Omental fat pad (tissue), 3 donors: ENCODE measurements at regions not wholly inside any gene's neighbourhood (a gene's known extent, or its start where the extent isn't known, plus 50 kb on each side); places are given as distances from the start of the nearest gene placed in this dataset.

ENCODE experiments used
- ATAC-seq: fragments of 150-250 bp; one replicate; pipeline ENCODE4 v1.9.1; 2016; ENCODE audit warnings: mild to moderate bottlenecking, moderate library complexity; ENCODE audit not compliant: low FRiP score
- DNase-seq: peaks from one replicate; pipeline ENCODE4 v3.0.0-alpha.2; 2019; ENCODE audit warnings: low spot score
- TF ChIP-seq, protein P1 (sequence below), 3 donors: fragments of 450-650 bp; IDR thresholded peaks; one replicate each; pipeline ENCODE4 v1.5.1; 2016 to 2017; ENCODE audit warnings: antibody characterized with exemption in 3 of 3, mild to moderate bottlenecking in 3 of 3, moderate library complexity in 2 of 3

DNA sequence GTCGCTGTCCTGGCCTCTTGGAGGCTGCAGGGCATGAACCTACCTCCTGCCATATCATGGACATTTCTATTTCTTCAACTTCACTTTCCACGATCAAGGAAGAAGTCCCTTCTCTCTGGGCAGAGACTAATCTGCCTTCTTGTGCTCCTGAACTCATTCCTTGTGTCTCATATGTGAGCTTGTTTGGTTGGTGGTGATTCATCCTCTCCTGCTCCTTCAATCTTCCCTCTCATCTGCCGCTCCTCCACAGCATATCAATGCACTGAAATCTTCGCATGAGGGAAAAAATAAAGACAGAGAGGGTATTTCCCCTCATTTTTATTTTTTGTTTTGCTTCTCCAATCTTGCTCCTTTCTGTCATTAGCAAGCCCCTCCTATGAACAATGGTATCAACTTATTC lies 571.7 kb upstream of the GOT2 start:
- ATAC-seq: no peak
- DNase-seq: no peak
- TF ChIP-seq, protein P1, sequence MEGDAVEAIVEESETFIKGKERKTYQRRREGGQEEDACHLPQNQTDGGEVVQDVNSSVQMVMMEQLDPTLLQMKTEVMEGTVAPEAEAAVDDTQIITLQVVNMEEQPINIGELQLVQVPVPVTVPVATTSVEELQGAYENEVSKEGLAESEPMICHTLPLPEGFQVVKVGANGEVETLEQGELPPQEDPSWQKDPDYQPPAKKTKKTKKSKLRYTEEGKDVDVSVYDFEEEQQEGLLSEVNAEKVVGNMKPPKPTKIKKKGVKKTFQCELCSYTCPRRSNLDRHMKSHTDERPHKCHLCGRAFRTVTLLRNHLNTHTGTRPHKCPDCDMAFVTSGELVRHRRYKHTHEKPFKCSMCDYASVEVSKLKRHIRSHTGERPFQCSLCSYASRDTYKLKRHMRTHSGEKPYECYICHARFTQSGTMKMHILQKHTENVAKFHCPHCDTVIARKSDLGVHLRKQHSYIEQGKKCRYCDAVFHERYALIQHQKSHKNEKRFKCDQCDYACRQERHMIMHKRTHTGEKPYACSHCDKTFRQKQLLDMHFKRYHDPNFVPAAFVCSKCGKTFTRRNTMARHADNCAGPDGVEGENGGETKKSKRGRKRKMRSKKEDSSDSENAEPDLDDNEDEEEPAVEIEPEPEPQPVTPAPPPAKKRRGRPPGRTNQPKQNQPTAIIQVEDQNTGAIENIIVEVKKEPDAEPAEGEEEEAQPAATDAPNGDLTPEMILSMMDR (IDR thresholded peaks at IDR 0.05): no peak

DNA sequence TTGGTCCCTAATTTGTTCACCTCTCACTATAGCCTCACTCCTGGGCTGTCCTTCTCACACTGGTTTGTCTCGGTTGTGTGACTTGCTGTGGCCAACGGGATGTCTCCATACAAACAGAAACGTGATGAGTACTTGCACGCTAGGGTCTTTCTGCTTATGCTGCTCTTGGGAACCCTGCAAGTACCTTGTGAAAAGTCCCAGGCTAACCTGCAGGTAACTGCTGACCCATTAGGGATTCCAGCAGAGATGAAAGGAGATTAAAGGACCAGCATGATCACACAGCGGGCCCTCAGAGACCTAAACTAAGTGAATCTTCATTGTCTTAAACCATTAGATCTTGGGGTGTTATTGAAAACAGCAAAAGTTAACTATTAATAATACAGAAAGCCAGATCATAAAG lies 562.8 kb upstream of the GOT2 start:
- DNase-seq (no peak), ATAC-seq (no peak)
- TF ChIP-seq, protein P1 (IDR thresholded peaks at IDR 0.05): no peak

DNA sequence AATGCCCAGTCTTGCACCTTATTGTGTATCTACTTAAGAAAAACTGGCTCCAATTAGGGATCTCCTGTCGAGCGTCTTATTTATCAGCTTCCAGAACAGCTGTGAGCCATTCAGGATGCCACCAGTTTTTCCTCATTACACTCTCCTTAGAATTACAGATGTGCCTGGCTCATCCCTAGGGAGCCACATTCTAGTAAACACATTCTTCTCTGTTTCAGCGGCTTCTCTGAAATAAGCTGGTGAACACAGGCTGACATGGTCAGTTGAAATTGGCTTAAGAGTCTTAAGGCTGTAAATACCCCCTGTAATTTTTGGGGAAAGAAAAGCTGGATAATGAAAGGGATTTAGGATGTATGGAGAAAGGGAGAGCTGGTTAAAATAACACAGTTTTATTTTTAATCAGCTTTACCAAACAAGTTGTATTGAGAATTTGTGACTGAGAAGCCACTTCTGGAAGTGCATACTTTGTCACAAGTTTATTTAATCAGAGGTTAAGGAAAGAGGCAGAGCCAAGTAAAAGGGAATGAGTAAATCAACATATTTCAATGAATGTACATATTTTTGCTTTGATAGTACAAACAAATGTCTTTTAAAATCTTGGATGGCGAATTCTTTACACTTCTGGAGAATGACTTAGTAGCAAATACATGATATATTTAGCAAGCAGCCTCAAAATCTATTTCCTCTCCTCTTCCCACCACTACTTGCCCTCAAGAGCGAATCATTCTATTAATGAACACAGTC lies 562.0 kb upstream of the GOT2 start:
- ATAC-seq (no peak), DNase-seq (no peak)
- TF ChIP-seq, protein P1 (IDR thresholded peaks at IDR 0.05): no peak

DNA sequence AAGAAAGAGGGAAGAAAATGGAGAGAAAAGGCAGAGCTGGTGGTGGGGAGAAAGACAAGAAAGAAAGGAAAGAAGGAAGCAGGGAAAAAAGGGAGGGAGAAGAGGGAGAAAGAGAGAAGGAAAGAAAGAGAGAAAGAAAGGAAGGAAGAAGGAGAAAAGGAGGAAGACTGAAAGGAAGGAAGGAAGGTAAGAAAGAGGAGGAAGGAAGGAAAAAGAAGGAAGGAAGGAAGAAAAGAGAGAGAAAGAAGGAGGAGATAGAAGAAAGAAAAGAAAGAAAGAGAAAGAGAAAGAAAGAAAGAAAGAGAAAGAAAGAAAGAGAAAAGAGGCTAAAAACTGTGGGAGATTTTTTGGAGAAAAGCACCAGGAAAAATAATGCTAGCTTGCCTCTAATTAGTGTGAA lies 561.4 kb upstream of the GOT2 start:
- no peak for ATAC-seq
- TF ChIP-seq, protein P1 (IDR thresholded peaks at IDR 0.05): no peak
- no peak for DNase-seq

DNA sequence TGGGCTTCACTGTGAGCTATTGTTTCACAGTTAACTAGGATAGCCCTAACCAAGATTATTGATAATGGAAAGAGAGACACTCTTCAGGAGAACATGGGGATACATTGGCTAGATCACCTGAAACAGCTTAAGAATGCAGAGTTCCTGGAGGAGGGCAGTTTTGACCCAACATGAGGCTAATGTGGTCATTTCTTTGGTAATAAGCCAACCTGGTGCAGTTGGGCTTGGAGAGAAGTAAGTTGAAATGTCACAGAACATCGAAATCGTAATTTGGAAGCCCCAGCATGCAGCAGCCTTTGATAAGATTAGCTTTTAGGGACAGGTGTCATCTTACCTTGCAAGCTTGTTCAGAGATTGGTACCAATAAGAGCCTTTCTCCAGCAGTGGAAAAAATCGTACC lies 556.6 kb upstream of the GOT2 start:
- no peak for ATAC-seq
- TF ChIP-seq, protein P1 (IDR thresholded peaks at IDR 0.05): no peak
- DNase-seq: no peak

DNA sequence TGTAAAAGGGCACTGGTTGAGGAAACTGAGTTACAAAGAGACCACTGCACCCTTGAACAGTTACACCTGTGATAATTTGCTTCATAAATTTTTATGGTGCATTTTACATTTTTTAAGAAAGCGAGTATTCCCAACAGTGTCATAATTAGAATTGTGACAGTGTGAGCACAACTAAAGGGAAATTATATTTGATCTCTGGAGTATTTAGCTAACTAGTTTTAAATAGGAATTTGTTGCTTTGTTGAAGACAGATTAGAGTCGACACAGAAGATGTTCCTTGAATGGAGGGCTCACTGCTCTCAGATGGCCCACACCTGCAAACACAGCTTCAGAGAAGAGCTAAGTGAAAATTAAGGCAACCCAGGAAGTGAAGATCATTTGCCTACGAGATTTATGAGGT lies 555.0 kb upstream of the GOT2 start:
- DNase-seq (no peak), ATAC-seq (no peak)
- TF ChIP-seq, protein P1 (IDR thresholded peaks at IDR 0.05): no peak

DNA sequence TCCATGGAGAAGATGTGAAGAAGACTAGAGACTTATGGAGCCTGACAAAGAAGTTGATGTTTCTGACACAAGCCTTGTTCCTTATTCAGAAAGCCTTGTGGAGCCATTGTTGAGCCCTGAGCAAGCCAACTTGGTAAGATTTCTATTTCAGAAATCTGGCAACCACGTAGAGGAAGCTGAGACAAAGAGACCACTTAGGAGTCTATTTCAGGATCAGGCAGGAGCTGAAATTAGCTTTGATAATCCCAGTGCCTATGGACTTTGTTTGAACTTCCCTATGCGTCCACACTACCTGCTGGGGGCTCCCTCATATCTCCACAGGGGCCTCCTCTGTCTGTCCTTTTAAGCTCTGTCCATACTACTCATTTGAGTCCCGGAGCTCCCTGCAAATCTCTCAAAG lies 540.0 kb upstream of the GOT2 start:
- ATAC-seq: no peak

More for the DNA sequence above, 540.0 kb upstream of the GOT2 start:
- TF ChIP-seq, protein P1 (IDR thresholded peaks at IDR 0.05): no peak
- DNase-seq: no peak
